Mesenchymal stem cell (in vitro differentiated cells and primary cell): ENCODE measurements at regions not wholly inside any gene's neighbourhood (a gene's known extent, or its start where the extent isn't known, plus 50 kb on each side); places are given as distances from the start of the nearest gene placed in this dataset.

Source experiments
- DNase-seq: peaks from one replicate; pipeline ENCODE4 v3.0.0-alpha.2; 2013
- H2AFZ ChIP-seq: one replicate; pipeline ENCODE4 v1.6.1; 2013; ENCODE audit warnings: low read depth, mild to moderate bottlenecking, control low read depth, inconsistent platforms, low read length, moderate library complexity
- H2AK5ac ChIP-seq: 2 replicates; pipeline ENCODE4 v1.6.1; 2013; ENCODE audit warnings: low read length, moderate library complexity, mild to moderate bottlenecking, inconsistent platforms; ENCODE audit not compliant: severe bottlenecking
- H2BK120ac ChIP-seq: one replicate; pipeline ENCODE4 v1.6.1; 2013; ENCODE audit warnings: low read depth, mild to moderate bottlenecking, inconsistent platforms, low read length, moderate library complexity
- H2BK12ac ChIP-seq, 2 experiments: one replicate each; pipeline ENCODE4 v1.6.1; 2013; ENCODE audit warnings: inconsistent platforms in 2 of 2, low read length in 2 of 2, mild to moderate bottlenecking in 2 of 2, moderate library complexity in 2 of 2, control low read depth in 1 of 2
- H2BK15ac ChIP-seq: one replicate; pipeline ENCODE4 v1.6.1; 2013; ENCODE audit warnings: mild to moderate bottlenecking, low read depth, inconsistent platforms; ENCODE audit not compliant: poor library complexity, severe bottlenecking
- H2BK5ac ChIP-seq: 2 replicates; pipeline ENCODE4 v1.6.1; 2013; ENCODE audit warnings: low read depth, mild to moderate bottlenecking, low read length, control low read depth, inconsistent platforms; ENCODE audit not compliant: poor library complexity, severe bottlenecking
- H3K14ac ChIP-seq, 2 experiments: one replicate each; pipeline ENCODE4 v1.6.1; 2013; ENCODE audit warnings: inconsistent platforms in 2 of 2, low read length in 2 of 2, control low read depth in 1 of 2, mild to moderate bottlenecking in 1 of 2, moderate library complexity in 1 of 2
- H3K18ac ChIP-seq, 2 experiments: one replicate each; pipeline ENCODE4 v1.6.1; 2013; ENCODE audit warnings: inconsistent platforms in 2 of 2, low read length in 2 of 2, control low read depth in 1 of 2, low read depth in 1 of 2, mild to moderate bottlenecking in 1 of 2
- H3K23ac ChIP-seq, 2 experiments: one replicate each; pipeline ENCODE4 v1.6.1; 2013; ENCODE audit warnings: inconsistent platforms in 2 of 2, low read length in 2 of 2, mild to moderate bottlenecking in 2 of 2, moderate library complexity in 2 of 2, control low read depth in 1 of 2
- H3K27ac ChIP-seq: 2 replicates; pipeline ENCODE4 v1.5.1; 2013; ENCODE audit warnings: mild to moderate bottlenecking, moderate library complexity, low read length, control low read depth, inconsistent platforms; ENCODE audit not compliant: poor library complexity, severe bottlenecking
- H3K27me3 ChIP-seq, 2 experiments: 2 replicates each; pipeline versions ENCODE4 v1.6.1 to v1.7.0; 2013; ENCODE audit warnings: low read length in 2 of 2, mild to moderate bottlenecking in 2 of 2, moderate library complexity in 2 of 2, control low read depth in 1 of 2, inconsistent platforms in 1 of 2; ENCODE audit not compliant: control insufficient read depth in 1 of 2, insufficient read depth in 1 of 2
- H3K36me3 ChIP-seq, 2 experiments: 2 replicates each; pipeline versions ENCODE4 v1.6.1 to v1.7.0; 2013; ENCODE audit warnings: low read length in 2 of 2, control low read depth in 1 of 2, inconsistent platforms in 1 of 2, low read depth in 1 of 2, mild to moderate bottlenecking in 1 of 2; ENCODE audit not compliant: insufficient read depth in 2 of 2, control insufficient read depth in 1 of 2
- H3K4ac ChIP-seq, 2 experiments: one replicate each; pipeline ENCODE4 v1.6.1; 2013; ENCODE audit warnings: inconsistent platforms in 2 of 2, low read length in 2 of 2, mild to moderate bottlenecking in 2 of 2, moderate library complexity in 2 of 2, control low read depth in 1 of 2, low read depth in 1 of 2
- H3K4me1 ChIP-seq: 2 replicates; pipeline ENCODE4 v1.6.1; 2013; ENCODE audit warnings: low read depth, low read length, control low read depth; ENCODE audit not compliant: control insufficient read depth, insufficient read depth
- H3K4me2 ChIP-seq: 2 replicates; pipeline ENCODE4 v1.6.1; 2013; ENCODE audit warnings: low read length, mild to moderate bottlenecking, inconsistent platforms; ENCODE audit not compliant: poor library complexity, severe bottlenecking
- H3K4me3 ChIP-seq, 2 experiments: 2 replicates each; pipeline versions ENCODE4 v1.5.1 to v1.7.0; 2013; ENCODE audit warnings: low read length in 2 of 2, mild to moderate bottlenecking in 2 of 2, control low read depth in 1 of 2, low read depth in 1 of 2; ENCODE audit not compliant: insufficient read depth in 1 of 2
- H3K79me1 ChIP-seq: replicated peaks from 2 replicates; pipeline ENCODE4 v1.6.1; 2013; ENCODE audit warnings: mild to moderate bottlenecking, control low read depth, low read length, inconsistent platforms; ENCODE audit not compliant: poor library complexity, severe bottlenecking
- H3K9ac ChIP-seq: 2 replicates; pipeline ENCODE4 v1.7.0; 2013; ENCODE audit warnings: mild to moderate bottlenecking, low read length, moderate library complexity
- H3K9me3 ChIP-seq: 2 replicates; pipeline ENCODE4 v1.7.0; 2013; ENCODE audit warnings: mild to moderate bottlenecking, low read length; ENCODE audit not compliant: control insufficient read depth
- H4K8ac ChIP-seq: one replicate; pipeline ENCODE4 v1.6.1; 2013; ENCODE audit warnings: inconsistent platforms, mild to moderate bottlenecking, low read length, moderate library complexity
- H4K91ac ChIP-seq: one replicate; pipeline ENCODE4 v1.6.1; 2013; ENCODE audit warnings: mild to moderate bottlenecking, low read length, inconsistent platforms
- WGBS: methylation state at CpG from one replicate; pipeline ENCODE4 v1.1.7; 2013; ENCODE audit warnings: mixed read lengths; 5-methylcytosine and 5-hydroxymethylcytosine counted together

GRCh38 chr5:99817796-99818195, 717.4 kb upstream of the FAM174A start:
- Histone ChIP-seq H4K91ac (no peak overlapping the region), H3K27ac (no peak overlapping the region), H2AK5ac (no peak overlapping the region), H3K4me2 (no peak overlapping the region), H3K9ac (no peak overlapping the region), H3K27me3 (no peaks in the 10 kb centered on the region), H2BK120ac (no peak overlapping the region), H3K23ac (no peak overlapping the region), H3K18ac (no peak overlapping the region), H3K4me1 (no peaks in the 10 kb centered on the region), H2BK15ac (no peak overlapping the region), H2BK5ac (no peak overlapping the region), H2AFZ (no peak overlapping the region), H3K4me3 (no peak overlapping the region), H4K8ac (no peak overlapping the region), H3K14ac (no peak overlapping the region), H2BK12ac (no peak overlapping the region), H3K79me1 (no peaks in the 10 kb centered on the region), H3K4ac (no peak overlapping the region), H3K9me3 (no peaks in the 10 kb centered on the region), H3K36me3 (no peaks in the 10 kb centered on the region)
- WGBS, result 95% methylated on average over 10 of the region's 17 CpGs
- no peak for DNase-seq

GRCh38 chr5:99814321-99815063, 720.7 kb upstream of the FAM174A start:
- 46% methylated on average over 2 of the region's 3 CpGs for WGBS

GRCh38 chr5:99808657-99809230, 726.4 kb upstream of the FAM174A start:
- no peak overlapping the region for H2BK120ac ChIP-seq
- H3K36me3 ChIP-seq, result no peaks in the 10 kb centered on the region
- WGBS, result 100% methylated on average over 2 of the region's 3 CpGs

More at GRCh38 chr5:99814321-99815063, 720.7 kb upstream of the FAM174A start:
- no peak overlapping the region for H3K4me2 ChIP-seq
- H2BK12ac ChIP-seq, result no peak overlapping the region
- no peak overlapping the region for H3K9ac ChIP-seq
- no peak for DNase-seq
- no peak overlapping the region for H3K23ac ChIP-seq
- H3K18ac ChIP-seq, result no peak overlapping the region
- H2BK5ac ChIP-seq, result no peak overlapping the region
- H2BK120ac ChIP-seq, result no peak overlapping the region
- H3K14ac ChIP-seq, result no peak overlapping the region
- H3K4me1 ChIP-seq, result no peaks in the 10 kb centered on the region
- no peak overlapping the region for H2AK5ac ChIP-seq
- H3K27me3 ChIP-seq, result no peaks in the 10 kb centered on the region
- H2AFZ ChIP-seq, result no peak overlapping the region
- no peak overlapping the region for H4K8ac ChIP-seq
- no peaks in the 10 kb centered on the region for H3K79me1 ChIP-seq
- no peak overlapping the region for H3K4ac ChIP-seq
- H3K27ac ChIP-seq, result no peak overlapping the region
- H3K9me3 ChIP-seq, result peaks cover 10% of the 10 kb centered on the region
- H2BK15ac ChIP-seq, result no peak overlapping the region
- H3K36me3 ChIP-seq, result no peaks in the 10 kb centered on the region
- H4K91ac ChIP-seq, result no peak overlapping the region
- no peak overlapping the region for H3K4me3 ChIP-seq

GRCh38 chr5:99807346-99807745, 727.8 kb upstream of the FAM174A start:
- no peak overlapping the region for H4K8ac ChIP-seq
- DNase-seq, result no peak

More at GRCh38 chr5:99808657-99809230, 726.4 kb upstream of the FAM174A start:
- Histone ChIP-seq H2BK5ac (no peak overlapping the region), H3K18ac (no peak overlapping the region), H4K91ac (no peak overlapping the region), H2BK15ac (no peak overlapping the region), H3K9ac (no peak overlapping the region), H3K4me1 (no peaks in the 10 kb centered on the region), H2BK12ac (no peak overlapping the region), H3K79me1 (no peaks in the 10 kb centered on the region), H3K14ac (no peak overlapping the region), H3K4me2 (no peak overlapping the region), H3K9me3 (peaks cover 10% of the 10 kb centered on the region), H4K8ac (no peak overlapping the region), H3K4me3 (no peak overlapping the region), H3K4ac (no peak overlapping the region), H3K27me3 (no peaks in the 10 kb centered on the region), H2AFZ (no peak overlapping the region), H3K27ac (no peak overlapping the region), H3K23ac (no peak overlapping the region), H2AK5ac (no peak overlapping the region)
- DNase-seq, result no peak

More at GRCh38 chr5:99807346-99807745, 727.8 kb upstream of the FAM174A start:
- H3K4me3 ChIP-seq, result no peak overlapping the region
- no peak overlapping the region for H2BK120ac ChIP-seq
- no peak overlapping the region for H3K4me2 ChIP-seq
- H3K23ac ChIP-seq, result no peak overlapping the region
- no peaks in the 10 kb centered on the region for H3K79me1 ChIP-seq
- no peak overlapping the region for H2AFZ ChIP-seq
- no peak overlapping the region for H3K14ac ChIP-seq
- H2BK15ac ChIP-seq, result no peak overlapping the region
- no peak overlapping the region for H4K91ac ChIP-seq
- H3K9me3 ChIP-seq, result peaks cover 8% of the 10 kb centered on the region
- no peak overlapping the region for H2AK5ac ChIP-seq
- H3K4me1 ChIP-seq, result no peaks in the 10 kb centered on the region
- H2BK5ac ChIP-seq, result no peak overlapping the region
- no peak overlapping the region for H2BK12ac ChIP-seq
- H3K36me3 ChIP-seq, result no peaks in the 10 kb centered on the region
- H3K27me3 ChIP-seq, result no peaks in the 10 kb centered on the region
- no peak overlapping the region for H3K9ac ChIP-seq
- H3K4ac ChIP-seq, result no peak overlapping the region
- no peak overlapping the region for H3K27ac ChIP-seq
- no peak overlapping the region for H3K18ac ChIP-seq
